ENCODE measurements at regions not wholly inside any gene's neighbourhood (a gene's known extent, or its start where the extent isn't known, plus 50 kb on each side); places are given as distances from the start of the nearest gene placed in this dataset.
"Not testable (repeated sequence)": the region's sequence is repeated elsewhere in the genome, so short reads cannot be mapped to it uniquely, and the experiment has no call there.

GRCh38 chr7:35118526-35118925 lies 81.2 kb upstream of the DPY19L1 start:
- TF ChIP-seq, protein P1, sequence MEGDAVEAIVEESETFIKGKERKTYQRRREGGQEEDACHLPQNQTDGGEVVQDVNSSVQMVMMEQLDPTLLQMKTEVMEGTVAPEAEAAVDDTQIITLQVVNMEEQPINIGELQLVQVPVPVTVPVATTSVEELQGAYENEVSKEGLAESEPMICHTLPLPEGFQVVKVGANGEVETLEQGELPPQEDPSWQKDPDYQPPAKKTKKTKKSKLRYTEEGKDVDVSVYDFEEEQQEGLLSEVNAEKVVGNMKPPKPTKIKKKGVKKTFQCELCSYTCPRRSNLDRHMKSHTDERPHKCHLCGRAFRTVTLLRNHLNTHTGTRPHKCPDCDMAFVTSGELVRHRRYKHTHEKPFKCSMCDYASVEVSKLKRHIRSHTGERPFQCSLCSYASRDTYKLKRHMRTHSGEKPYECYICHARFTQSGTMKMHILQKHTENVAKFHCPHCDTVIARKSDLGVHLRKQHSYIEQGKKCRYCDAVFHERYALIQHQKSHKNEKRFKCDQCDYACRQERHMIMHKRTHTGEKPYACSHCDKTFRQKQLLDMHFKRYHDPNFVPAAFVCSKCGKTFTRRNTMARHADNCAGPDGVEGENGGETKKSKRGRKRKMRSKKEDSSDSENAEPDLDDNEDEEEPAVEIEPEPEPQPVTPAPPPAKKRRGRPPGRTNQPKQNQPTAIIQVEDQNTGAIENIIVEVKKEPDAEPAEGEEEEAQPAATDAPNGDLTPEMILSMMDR (IDR thresholded peaks at IDR 0.05): not testable (repeated sequence)
- not testable (repeated sequence) for TF ChIP-seq POLR2A (IDR thresholded peaks at IDR 0.05)
